ENCODE measurements at regions not wholly inside any gene's neighbourhood (a gene's known extent, or its start where the extent isn't known, plus 50 kb on each side); places are given as distances from the start of the nearest gene placed in this dataset.

GRCh38 chr17:33628500-33629346 is 335.6 kb upstream of the ASIC2 start:
- Mint-ChIP-seq H3K27me3 (ENCODE audit: insufficient read depth) (no peaks in the 10 kb centered on the region; the same call in 1 of the 2 replicates), H3K27ac (no peak overlapping the region), H3K9me3 (peaks cover 74% of the 10 kb centered on the region), H3K4me3 (no peak overlapping the region), H3K36me3 (ENCODE audit: low read depth) (0 out of 2 replicates have a peak, but pooled peaks cover 10% of the 10 kb centered on the region), H3K4me1 (ENCODE audit: low read depth) (no peaks in the 10 kb centered on the region)
- no peak for TF ChIP-seq CTCF (IDR thresholded peaks at IDR 0.05)
- DNase-seq, result no peak

- Mint-ChIP-seq H3K9me3 (peaks cover 66% of the 10 kb centered on the region), H3K36me3 (ENCODE audit: low read depth) (0 out of 2 replicates have a peak, but pooled peaks cover 10% of the 10 kb centered on the region), H3K4me3 (no peak overlapping the region), H3K4me1 (ENCODE audit: low read depth) (no peaks in the 10 kb centered on the region), H3K27ac (no peak overlapping the region), H3K27me3 (ENCODE audit: insufficient read depth) (no peaks in the 10 kb centered on the region; the same call in 1 of the 2 replicates)
- no peak for DNase-seq
- TF ChIP-seq CTCF (IDR thresholded peaks at IDR 0.05), result no peak
These were observed 340.4 kb upstream of the ASIC2 start for GRCh38 chr17:33633446-33633845.

- Mint-ChIP-seq H3K27me3 (ENCODE audit: insufficient read depth) (no peaks in the 10 kb centered on the region), H3K27ac (no peak overlapping the region), H3K4me1 (ENCODE audit: low read depth) (no peaks in the 10 kb centered on the region), H3K36me3 (ENCODE audit: low read depth) (peaks cover 4% of the 10 kb centered on the region; the same call in 1 of the 2 replicates), H3K4me3 (no peak overlapping the region), H3K9me3 (peaks cover 47% of the 10 kb centered on the region)
- TF ChIP-seq CTCF (IDR thresholded peaks at IDR 0.05), result no peak
- no peak for DNase-seq
These were observed 344.4 kb upstream of the ASIC2 start for GRCh38 chr17:33637534-33637933.

GRCh38 chr17:33639103-33639880 is 346.2 kb upstream of the ASIC2 start:
- Mint-ChIP-seq H3K36me3 (ENCODE audit: low read depth) (peaks cover 4% of the 10 kb centered on the region; the same call in 1 of the 2 replicates), H3K9me3 (peaks cover 48% of the 10 kb centered on the region), H3K27ac (no peak overlapping the region), H3K27me3 (ENCODE audit: insufficient read depth) (no peaks in the 10 kb centered on the region), H3K4me3 (no peak overlapping the region), H3K4me1 (ENCODE audit: low read depth) (no peaks in the 10 kb centered on the region)
- no peak for TF ChIP-seq CTCF (IDR thresholded peaks at IDR 0.05)
- DNase-seq, result no peak

- no peak for TF ChIP-seq CTCF (IDR thresholded peaks at IDR 0.05)
- Mint-ChIP-seq H3K9me3 (peaks cover 53% of the 10 kb centered on the region), H3K4me3 (no peak overlapping the region), H3K27me3 (ENCODE audit: insufficient read depth) (no peaks in the 10 kb centered on the region; the same call in 1 of the 2 replicates), H3K4me1 (ENCODE audit: low read depth) (no peaks in the 10 kb centered on the region), H3K36me3 (ENCODE audit: low read depth) (peaks cover 4% of the 10 kb centered on the region; the same call in 1 of the 2 replicates), H3K27ac (no peak overlapping the region)
- no peak for DNase-seq
These were observed 347.5 kb upstream of the ASIC2 start for GRCh38 chr17:33640629-33641028.
